ENCODE measurements at regions not wholly inside any gene's neighbourhood (a gene's known extent, or its start where the extent isn't known, plus 50 kb on each side); places are given as distances from the start of the nearest gene placed in this dataset.

DNA sequence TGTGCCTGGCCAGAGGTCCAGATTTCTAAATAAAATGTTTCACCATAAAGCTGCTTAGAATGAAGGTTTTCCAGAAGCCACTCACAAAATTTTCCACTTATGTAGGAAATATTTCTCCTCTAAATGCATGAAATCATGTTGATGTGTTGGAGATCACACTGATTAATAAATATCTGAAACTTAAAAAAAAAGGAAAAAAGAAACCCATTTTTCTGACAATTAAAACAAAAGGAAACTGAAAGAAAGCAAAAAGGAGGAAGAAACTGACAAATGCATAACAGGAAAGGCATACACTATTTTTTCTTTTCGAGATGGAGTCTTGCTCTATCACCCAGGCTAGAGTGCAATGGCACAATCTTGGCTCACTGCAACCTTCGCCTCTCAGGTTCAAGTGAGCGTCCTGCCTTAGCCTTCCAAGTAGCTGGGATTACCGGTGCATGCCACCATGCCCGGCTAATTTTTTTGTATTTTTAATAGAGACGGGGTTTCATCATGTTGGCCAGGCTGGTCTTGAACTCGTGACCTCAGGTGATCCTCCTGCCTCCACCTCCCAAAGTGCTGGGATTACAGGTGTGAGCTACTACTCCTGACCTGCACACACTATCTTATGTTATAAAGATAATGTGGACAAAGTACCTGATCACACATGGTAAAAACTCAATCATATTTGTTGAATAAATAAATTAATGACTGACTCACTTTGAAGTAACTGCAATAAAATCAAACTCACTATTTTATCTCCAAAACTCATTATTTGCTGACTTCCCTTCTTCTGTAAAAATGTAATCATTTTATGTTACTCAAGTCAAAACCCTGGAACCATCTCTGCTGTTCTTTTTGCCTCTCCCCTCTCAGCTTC, 149.8 kb upstream of the NR5A2 start:
- H3F3A ChIP-seq (ENCODE audit: insufficient read depth, low read length, poor library complexity, severe bottlenecking), result no peaks in the 10 kb centered on the region
- no peak overlapping the region for H2AFZ ChIP-seq (ENCODE audit: low read depth, low read length)
- H3K9ac ChIP-seq (ENCODE audit: low read length), result no peak overlapping the region
- H3K4me2 ChIP-seq (ENCODE audit: low read length), result no peak overlapping the region
- no peak overlapping the region for H3K4me3 ChIP-seq (ENCODE audit: low read length)
- H3K27ac ChIP-seq (ENCODE audit: low read length), result no peak overlapping the region
- no peaks in the 10 kb centered on the region for H3K79me2 ChIP-seq (replicated peaks; ENCODE audit: insufficient read depth, low read length)
- no peaks in the 10 kb centered on the region for H3K27me3 ChIP-seq (ENCODE audit: insufficient read depth, low read depth, low read length)
- TF ChIP-seq EZH2 (IDR thresholded peaks at IDR 0.05; ENCODE audit: borderline replicate concordance, insufficient read depth, low read length, poor library complexity, severe bottlenecking) (no peak), EP300 (conservative IDR thresholded peaks at IDR 0.05; ENCODE audit: poor library complexity, severe bottlenecking) (no peak), POLR2AphosphoS5 (IDR thresholded peaks at IDR 0.05) (no peak), RAD21 (conservative IDR thresholded peaks at IDR 0.05) (no peak), MXI1 (conservative IDR thresholded peaks at IDR 0.05; ENCODE audit: poor library complexity, severe bottlenecking) (no peak), CTCF (IDR thresholded peaks at IDR 0.05; ENCODE audit: poor library complexity, severe bottlenecking) (no peak), SMC3 (conservative IDR thresholded peaks at IDR 0.05; ENCODE audit: poor library complexity) (no peak), TAF1 (IDR thresholded peaks at IDR 0.05; ENCODE audit: low read depth) (no peak)
- TF ChIP-seq, protein P1, sequence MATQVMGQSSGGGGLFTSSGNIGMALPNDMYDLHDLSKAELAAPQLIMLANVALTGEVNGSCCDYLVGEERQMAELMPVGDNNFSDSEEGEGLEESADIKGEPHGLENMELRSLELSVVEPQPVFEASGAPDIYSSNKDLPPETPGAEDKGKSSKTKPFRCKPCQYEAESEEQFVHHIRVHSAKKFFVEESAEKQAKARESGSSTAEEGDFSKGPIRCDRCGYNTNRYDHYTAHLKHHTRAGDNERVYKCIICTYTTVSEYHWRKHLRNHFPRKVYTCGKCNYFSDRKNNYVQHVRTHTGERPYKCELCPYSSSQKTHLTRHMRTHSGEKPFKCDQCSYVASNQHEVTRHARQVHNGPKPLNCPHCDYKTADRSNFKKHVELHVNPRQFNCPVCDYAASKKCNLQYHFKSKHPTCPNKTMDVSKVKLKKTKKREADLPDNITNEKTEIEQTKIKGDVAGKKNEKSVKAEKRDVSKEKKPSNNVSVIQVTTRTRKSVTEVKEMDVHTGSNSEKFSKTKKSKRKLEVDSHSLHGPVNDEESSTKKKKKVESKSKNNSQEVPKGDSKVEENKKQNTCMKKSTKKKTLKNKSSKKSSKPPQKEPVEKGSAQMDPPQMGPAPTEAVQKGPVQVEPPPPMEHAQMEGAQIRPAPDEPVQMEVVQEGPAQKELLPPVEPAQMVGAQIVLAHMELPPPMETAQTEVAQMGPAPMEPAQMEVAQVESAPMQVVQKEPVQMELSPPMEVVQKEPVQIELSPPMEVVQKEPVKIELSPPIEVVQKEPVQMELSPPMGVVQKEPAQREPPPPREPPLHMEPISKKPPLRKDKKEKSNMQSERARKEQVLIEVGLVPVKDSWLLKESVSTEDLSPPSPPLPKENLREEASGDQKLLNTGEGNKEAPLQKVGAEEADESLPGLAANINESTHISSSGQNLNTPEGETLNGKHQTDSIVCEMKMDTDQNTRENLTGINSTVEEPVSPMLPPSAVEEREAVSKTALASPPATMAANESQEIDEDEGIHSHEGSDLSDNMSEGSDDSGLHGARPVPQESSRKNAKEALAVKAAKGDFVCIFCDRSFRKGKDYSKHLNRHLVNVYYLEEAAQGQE (IDR thresholded peaks at IDR 0.05; ENCODE audit: borderline replicate concordance), result no peak
- no peaks in the 10 kb centered on the region for H3K36me3 ChIP-seq (ENCODE audit: insufficient read depth, low read length)
- no peaks in the 10 kb centered on the region for H4K20me1 ChIP-seq (ENCODE audit: insufficient read depth)
- peaks cover 3% of the 10 kb centered on the region for H3K9me3 ChIP-seq (ENCODE audit: low read length)
- H3K9me2 ChIP-seq (ENCODE audit: insufficient read depth, low read length), result no peaks in the 10 kb centered on the region

DNA sequence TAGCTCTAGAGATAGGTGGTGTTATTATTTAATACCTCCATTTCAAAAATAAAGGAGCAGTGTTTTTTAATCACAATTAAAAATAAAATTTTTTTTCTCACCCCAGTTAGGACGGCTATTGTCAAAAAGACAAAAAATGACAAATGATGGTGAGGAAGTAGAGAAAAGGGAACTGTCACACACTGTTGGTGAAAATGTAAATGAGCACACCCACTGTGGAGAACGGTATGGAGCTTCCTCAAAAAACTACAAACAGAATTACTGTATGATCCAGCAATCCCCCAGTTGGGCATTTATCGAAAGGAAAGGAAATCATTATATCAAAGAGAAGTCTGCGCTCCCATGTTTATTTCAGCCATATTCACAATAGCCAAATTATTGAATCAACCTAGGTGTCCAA, 148.7 kb upstream of the NR5A2 start:
- no peaks in the 10 kb centered on the region for H3K36me3 ChIP-seq (ENCODE audit: insufficient read depth, low read length)
- no peaks in the 10 kb centered on the region for H3F3A ChIP-seq (ENCODE audit: insufficient read depth, low read length, poor library complexity, severe bottlenecking)
- no peak overlapping the region for H3K27ac ChIP-seq (ENCODE audit: low read length)
- no peak overlapping the region for H2AFZ ChIP-seq (ENCODE audit: low read depth, low read length)
- TF ChIP-seq EZH2 (IDR thresholded peaks at IDR 0.05; ENCODE audit: borderline replicate concordance, insufficient read depth, low read length, poor library complexity, severe bottlenecking), result no peak
- no peak for TF ChIP-seq RAD21 (conservative IDR thresholded peaks at IDR 0.05)
- TF ChIP-seq TAF1 (IDR thresholded peaks at IDR 0.05; ENCODE audit: low read depth), result no peak
- TF ChIP-seq EP300 (conservative IDR thresholded peaks at IDR 0.05; ENCODE audit: poor library complexity, severe bottlenecking), result no peak
- no peak for TF ChIP-seq SMC3 (conservative IDR thresholded peaks at IDR 0.05; ENCODE audit: poor library complexity)
- TF ChIP-seq CTCF (IDR thresholded peaks at IDR 0.05; ENCODE audit: poor library complexity, severe bottlenecking), result no peak
- no peak for TF ChIP-seq MXI1 (conservative IDR thresholded peaks at IDR 0.05; ENCODE audit: poor library complexity, severe bottlenecking)
- TF ChIP-seq, protein P1 (IDR thresholded peaks at IDR 0.05; ENCODE audit: borderline replicate concordance), result no peak
- TF ChIP-seq POLR2AphosphoS5 (IDR thresholded peaks at IDR 0.05), result no peak
- H3K9me3 ChIP-seq (ENCODE audit: low read length), result peaks cover 3% of the 10 kb centered on the region
- H3K9me2 ChIP-seq (ENCODE audit: insufficient read depth, low read length), result no peaks in the 10 kb centered on the region
- H3K4me3 ChIP-seq (ENCODE audit: low read length), result no peak overlapping the region
- H3K9ac ChIP-seq (ENCODE audit: low read length), result no peak overlapping the region
- no peak overlapping the region for H3K4me2 ChIP-seq (ENCODE audit: low read length)
- H4K20me1 ChIP-seq (ENCODE audit: insufficient read depth), result no peaks in the 10 kb centered on the region
- no peaks in the 10 kb centered on the region for H3K79me2 ChIP-seq (replicated peaks; ENCODE audit: insufficient read depth, low read length)
- H3K27me3 ChIP-seq (ENCODE audit: insufficient read depth, low read depth, low read length), result no peaks in the 10 kb centered on the region

Data from neural cell (in vitro differentiated cells).